Endothelial cell of umbilical vein (primary cell): ENCODE measurements at regions not wholly inside any gene's neighbourhood (a gene's known extent, or its start where the extent isn't known, plus 50 kb on each side); places are given as distances from the start of the nearest gene placed in this dataset.

Experiments used
- BruUV-seq: library from RNA; stranded (reverse); fragments of 400-500 nt; replicated peaks from 2 replicates; lab custom pipeline; 2021; lab: Mats Ljungman, UMichigan
- CTCF ChIA-PET: fragments of 300-600, 350-600 bp; sonication (Branson Sonifier 250); formaldehyde crosslinking; loops from one replicate; lab custom pipeline; 2021; ENCODE audit warnings: antibody characterized with exemption, inconsistent platforms; lab: Charles Lee
- POLR2A ChIA-PET: fragments of 300-600, 350-600 bp; sonication (Branson Sonifier 250); formaldehyde crosslinking; loops from one replicate; lab custom pipeline; 2021; ENCODE audit warnings: antibody characterized with exemption, inconsistent platforms; lab: Charles Lee
- DNase-seq: peaks from one replicate; pipeline ENCODE4 v3.0.0-alpha.2; 2011; ENCODE audit warnings: low read depth, low spot score
- FAIRE-seq: peaks from 2 replicates; lab custom pipeline; 2011; peaks lifted over from hg19 to GRCh38; lab: Jason Lieb, UNC
- H2AFZ ChIP-seq: 2 replicates; pipeline ENCODE4 v1.6.0; 2012; ENCODE audit warnings: low read depth, low read length, control low read depth, inconsistent platforms
- H3K27ac ChIP-seq: 2 replicates; pipeline ENCODE4 v1.5.1; 2011; ENCODE audit warnings: low read depth, mild to moderate bottlenecking, control low read depth, low read length, moderate library complexity; ENCODE audit not compliant: insufficient read depth
- H3K27me3 ChIP-seq, 2 experiments: 2 replicates each; pipeline versions ENCODE4 v1.6.0 to v1.6.1; 2011; ENCODE audit warnings: low read length in 2 of 2, mixed read lengths in 1 of 2; ENCODE audit not compliant: control insufficient read depth in 2 of 2, insufficient read depth in 2 of 2
- H3K36me3 ChIP-seq, 2 experiments: 2 replicates in 1 of 2; 3 replicates in 1 of 2; pipeline ENCODE4 v1.5.1; 2011; ENCODE audit warnings: low read length in 2 of 2, mild to moderate bottlenecking in 1 of 2, moderate library complexity in 1 of 2; ENCODE audit not compliant: control insufficient read depth in 2 of 2, insufficient read depth in 2 of 2; ENCODE audit errors: extremely low read depth in 1 of 2
- H3K4me1 ChIP-seq: 3 replicates; pipeline ENCODE4 v1.5.1; 2011; ENCODE audit warnings: mild to moderate bottlenecking, low read length; ENCODE audit not compliant: control insufficient read depth, insufficient read depth; ENCODE audit errors: extremely low read depth
- H3K4me2 ChIP-seq: 2 replicates; pipeline ENCODE4 v1.6.1; 2011; ENCODE audit warnings: low read length, control low read depth, mixed read lengths; ENCODE audit not compliant: insufficient read depth
- H3K4me3 ChIP-seq, 3 experiments: fragments of 200-600 bp in 1 of 3; sonication (generic), shearing (Covaris generic) in 1 of 3; replicated peaks in 1 of 3; 2 replicates each; pipeline ENCODE4 v1.5.1; 2011 to 2016; ENCODE audit warnings: control low read depth in 3 of 3, low read length in 3 of 3, mild to moderate bottlenecking in 2 of 3, inconsistent platforms in 1 of 3, low read depth in 1 of 3, moderate library complexity in 1 of 3; ENCODE audit not compliant: insufficient read depth in 1 of 3
- H3K79me2 ChIP-seq: 2 replicates; pipeline ENCODE4 v1.6.0; 2012; ENCODE audit warnings: low read length, inconsistent platforms; ENCODE audit not compliant: control insufficient read depth, insufficient read depth
- H3K9ac ChIP-seq: replicated peaks from 2 replicates; pipeline ENCODE3; 2011; ENCODE audit warnings: low read length, control low read depth; ENCODE audit not compliant: insufficient read depth; ENCODE audit errors: extremely low read depth
- H3K9me1 ChIP-seq: replicated peaks from 3 replicates; pipeline ENCODE4 v1.6.0; 2011; ENCODE audit warnings: mild to moderate bottlenecking, low read length; ENCODE audit not compliant: control insufficient read depth, insufficient read depth; ENCODE audit errors: extremely low read depth
- H3K9me3 ChIP-seq: replicated peaks from 2 replicates; pipeline ENCODE4 v1.5.1; 2012; ENCODE audit warnings: low read length, inconsistent platforms; ENCODE audit not compliant: control insufficient read depth, insufficient read depth
- H4K20me1 ChIP-seq: replicated peaks from 2 replicates; pipeline ENCODE3; 2011; ENCODE audit warnings: mild to moderate bottlenecking, low read length; ENCODE audit not compliant: control insufficient read depth, insufficient read depth; ENCODE audit errors: extremely low read depth
- EZH2 ChIP-seq: IDR thresholded peaks from 2 replicates; pipeline ENCODE4 v1.6.1; 2012; ENCODE audit warnings: borderline replicate concordance, low read depth, mild to moderate bottlenecking, moderate library complexity, low read length, inconsistent platforms; ENCODE audit not compliant: severe bottlenecking
- FOS ChIP-seq: IDR thresholded peaks from 2 replicates; pipeline ENCODE4 v1.6.1; 2011; ENCODE audit warnings: mild to moderate bottlenecking, low read length, moderate library complexity, borderline replicate concordance; ENCODE audit not compliant: insufficient read depth
- GATA2 ChIP-seq: IDR thresholded peaks from 2 replicates; pipeline ENCODE4 v1.7.0; 2011; ENCODE audit warnings: low read depth, mild to moderate bottlenecking, moderate library complexity, mixed read lengths, low read length; ENCODE audit not compliant: insufficient read length, insufficient read depth
- JUN ChIP-seq: IDR thresholded peaks from 2 replicates; pipeline ENCODE4 v1.6.1; 2011; ENCODE audit warnings: borderline replicate concordance, low read depth; ENCODE audit not compliant: insufficient read length, insufficient read depth
- MYC ChIP-seq: IDR thresholded peaks from one replicate; pipeline ENCODE4 v1.6.1; 2011; ENCODE audit warnings: mild to moderate bottlenecking, low read depth, low read length
- POLR2A ChIP-seq: IDR thresholded peaks from 2 replicates; pipeline ENCODE4 v1.6.1; 2012; ENCODE audit warnings: low read depth, mild to moderate bottlenecking, control low read depth, low read length
- POLR2AphosphoS5 ChIP-seq: IDR thresholded peaks from 2 replicates; pipeline ENCODE4 v1.6.1; 2012; ENCODE audit warnings: low read depth, mild to moderate bottlenecking, control low read depth, low read length, moderate library complexity; ENCODE audit not compliant: insufficient read depth
- dilution Hi-C: fragments of 300-500 bp; cut with MboI; formaldehyde crosslinking; loops from one replicate; pipeline ENCODE4 v1.15.0; 2019; ENCODE audit warnings: low sequenced_read_pairs; ENCODE audit not compliant: extremely low pct_ligation_motif_present
- intact Hi-C: fragments of 100-400 bp; cut with micrococcal nuclease; formaldehyde crosslinking; loops from one replicate; pipeline ENCODE4 v1.10.0; 2022
- TF ChIP-seq, protein P1 (sequence below): IDR thresholded peaks from 2 replicates; pipeline ENCODE4 v1.6.1; 2011; ENCODE audit not compliant: insufficient read depth, insufficient read length
- TF ChIP-seq, protein P2 (sequence below), 2 donors: IDR thresholded peaks; 1 replicate in 1 of 2; 2 replicates in 1 of 2; pipeline ENCODE4 v1.5.1; 2011; ENCODE audit warnings: low read length in 2 of 2, mild to moderate bottlenecking in 2 of 2, moderate library complexity in 2 of 2, control low read depth in 1 of 2, inconsistent platforms in 1 of 2, low read depth in 1 of 2; ENCODE audit not compliant: insufficient read depth in 1 of 2; ENCODE audit errors: extremely low read depth in 1 of 2

DNA sequence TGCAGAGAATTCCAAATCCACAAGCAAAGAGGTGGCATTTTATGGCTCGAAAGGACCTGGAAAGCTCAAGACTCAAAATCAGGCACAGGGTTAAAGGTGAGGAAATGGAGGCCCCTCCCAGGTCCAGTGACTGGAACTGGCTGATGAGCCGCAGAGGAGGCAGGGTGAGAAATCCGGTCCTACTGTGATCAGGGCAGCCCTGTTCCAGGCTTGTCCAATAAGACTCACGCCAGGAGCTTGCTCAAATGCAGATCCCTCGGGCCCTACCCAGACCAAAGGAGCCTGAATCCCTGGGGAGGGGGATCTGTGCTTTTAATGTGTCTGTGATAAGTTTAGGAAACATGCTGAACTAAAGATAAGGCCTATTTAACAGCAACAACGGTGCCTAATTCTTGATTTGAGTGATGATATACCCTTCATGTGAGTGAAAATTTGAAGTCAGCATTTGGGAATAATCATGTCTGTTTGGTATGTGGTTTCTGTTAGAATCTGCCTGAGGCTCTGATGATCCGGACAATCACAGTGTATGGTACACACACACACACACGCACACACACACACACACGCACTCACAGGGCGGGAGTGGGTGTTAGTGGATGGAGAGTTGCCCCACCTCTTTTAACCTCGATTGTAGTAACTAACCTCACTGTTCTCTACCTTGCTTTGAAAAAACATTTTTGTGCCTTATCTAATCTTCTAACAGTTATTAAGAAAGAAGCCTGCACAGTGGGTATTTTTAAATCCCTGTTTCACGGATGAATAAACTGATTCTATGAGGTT, 54.1 kb upstream of the LYST start:
- no peak overlapping the region for H3K9ac ChIP-seq
- intact Hi-C loops (no loop called here), dilution Hi-C loops (no loop called here)
- TF ChIP-seq, protein P1, sequence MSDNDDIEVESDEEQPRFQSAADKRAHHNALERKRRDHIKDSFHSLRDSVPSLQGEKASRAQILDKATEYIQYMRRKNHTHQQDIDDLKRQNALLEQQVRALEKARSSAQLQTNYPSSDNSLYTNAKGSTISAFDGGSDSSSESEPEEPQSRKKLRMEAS: no peak
- TF ChIP-seq GATA2: no peak
- TF ChIP-seq EZH2: no peak
- TF ChIP-seq MYC: no peak
- no peak for TF ChIP-seq FOS
- no peak for TF ChIP-seq POLR2A
- TF ChIP-seq, protein P2, sequence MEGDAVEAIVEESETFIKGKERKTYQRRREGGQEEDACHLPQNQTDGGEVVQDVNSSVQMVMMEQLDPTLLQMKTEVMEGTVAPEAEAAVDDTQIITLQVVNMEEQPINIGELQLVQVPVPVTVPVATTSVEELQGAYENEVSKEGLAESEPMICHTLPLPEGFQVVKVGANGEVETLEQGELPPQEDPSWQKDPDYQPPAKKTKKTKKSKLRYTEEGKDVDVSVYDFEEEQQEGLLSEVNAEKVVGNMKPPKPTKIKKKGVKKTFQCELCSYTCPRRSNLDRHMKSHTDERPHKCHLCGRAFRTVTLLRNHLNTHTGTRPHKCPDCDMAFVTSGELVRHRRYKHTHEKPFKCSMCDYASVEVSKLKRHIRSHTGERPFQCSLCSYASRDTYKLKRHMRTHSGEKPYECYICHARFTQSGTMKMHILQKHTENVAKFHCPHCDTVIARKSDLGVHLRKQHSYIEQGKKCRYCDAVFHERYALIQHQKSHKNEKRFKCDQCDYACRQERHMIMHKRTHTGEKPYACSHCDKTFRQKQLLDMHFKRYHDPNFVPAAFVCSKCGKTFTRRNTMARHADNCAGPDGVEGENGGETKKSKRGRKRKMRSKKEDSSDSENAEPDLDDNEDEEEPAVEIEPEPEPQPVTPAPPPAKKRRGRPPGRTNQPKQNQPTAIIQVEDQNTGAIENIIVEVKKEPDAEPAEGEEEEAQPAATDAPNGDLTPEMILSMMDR (IDR thresholded peaks at IDR 0.05; ENCODE audit: extremely low read depth in 1 of 2, insufficient read depth in 1 of 2, low read depth in 1 of 2, low read length in 2 of 2): no peak
- TF ChIP-seq POLR2AphosphoS5: no peak
- TF ChIP-seq JUN: no peak
- no peaks in the 10 kb centered on the region for H4K20me1 ChIP-seq
- H3K9me1 ChIP-seq: no peaks in the 10 kb centered on the region
- DNase-seq: no peak
- H2AFZ ChIP-seq: no peak overlapping the region
- peak; percentile 61 for FAIRE-seq
- ChIA-PET CTCF (interaction anchor here (0.7 to 1.5 kb wide), 4 partner anchors 12 to 416 kb away, joined by 3 to 8 read pairs (median 4); partner anchors contain the start of gene B3GALNT2), POLR2A (no interaction called here)
- no peak overlapping the region for H3K4me3 ChIP-seq
- H3K79me2 ChIP-seq: no peaks in the 10 kb centered on the region
- H3K4me1 ChIP-seq: peaks cover 25% of the 10 kb centered on the region
- H3K27ac ChIP-seq: no peak overlapping the region
- H3K36me3 ChIP-seq: no peaks in the 10 kb centered on the region
- H3K4me2 ChIP-seq: no peak overlapping the region
- H3K9me3 ChIP-seq: no peaks in the 10 kb centered on the region
- BruUV-seq: no TSS peak
- H3K27me3 ChIP-seq: no peaks in the 10 kb centered on the region
